ENCODE measurements at regions not wholly inside any gene's neighbourhood (a gene's known extent, or its start where the extent isn't known, plus 50 kb on each side); places are given as distances from the start of the nearest gene placed in this dataset.
A peak's percentile ranks its signal among the peaks of the same experiment; 100 is the strongest.

GRCh38 chr1:193431265-193431977, 245.0 kb upstream of the B3GALT2 start:
- Histone ChIP-seq H3K27ac (ENCODE audit: low read depth in 1 of 3, low read length in 2 of 3) (no peak overlapping the region), H3K27me3 (ENCODE audit: control insufficient read depth in 3 of 3, insufficient read depth in 3 of 3, low read length in 3 of 3) (no peaks in the 10 kb centered on the region), H3K36me3 (ENCODE audit: control insufficient read depth in 3 of 3, insufficient read depth in 2 of 3, low read depth in 1 of 3, low read length in 3 of 3) (no peaks in the 10 kb centered on the region), H3K4me1 (ENCODE audit: control insufficient read depth in 3 of 3, insufficient read depth in 2 of 3, low read depth in 1 of 3, low read length in 2 of 3) (no peaks in the 10 kb centered on the region), H3K4me3 (ENCODE audit: low read depth in 1 of 3, low read length in 3 of 3) (no peak overlapping the region), H3K9me3 (ENCODE audit: control insufficient read depth in 2 of 2, insufficient read depth in 1 of 2, low read depth in 1 of 2, low read length in 1 of 2) (peaks cover 0 to 22% of the 10 kb centered on the region in 2 donors)
- FAIRE-seq = no peak
- 23 to 53% (median 47%) methylated on average over 2 of the region's 2 CpGs for WGBS, 3 donors
- DNase-seq = peak in 1 of 2 donors; percentile 33

- no peak for FAIRE-seq
- H3K36me3 ChIP-seq (ENCODE audit: control insufficient read depth in 3 of 3, insufficient read depth in 2 of 3, low read depth in 1 of 3, low read length in 3 of 3) = no peaks in the 10 kb centered on the region
- no peak overlapping the region for H3K27ac ChIP-seq (ENCODE audit: low read depth in 1 of 3, low read length in 2 of 3)
- DNase-seq = no peak
- peaks cover 0 to 6% of the 10 kb centered on the region in 2 donors for H3K9me3 ChIP-seq (ENCODE audit: control insufficient read depth in 2 of 2, insufficient read depth in 1 of 2, low read depth in 1 of 2, low read length in 1 of 2)
- H3K4me3 ChIP-seq (ENCODE audit: low read depth in 1 of 3, low read length in 3 of 3) = no peak overlapping the region
- H3K4me1 ChIP-seq (ENCODE audit: control insufficient read depth in 3 of 3, insufficient read depth in 2 of 3, low read depth in 1 of 3, low read length in 2 of 3) = no peaks in the 10 kb centered on the region
- H3K27me3 ChIP-seq (ENCODE audit: control insufficient read depth in 3 of 3, insufficient read depth in 3 of 3, low read length in 3 of 3) = no peaks in the 10 kb centered on the region
- WGBS, 3 donors = 79 to 82% (median 80%) methylated on average over 2 of the region's 2 CpGs
Observed at GRCh38 chr1:193427524-193427923, 241.1 kb upstream of the B3GALT2 start.

DNA sequence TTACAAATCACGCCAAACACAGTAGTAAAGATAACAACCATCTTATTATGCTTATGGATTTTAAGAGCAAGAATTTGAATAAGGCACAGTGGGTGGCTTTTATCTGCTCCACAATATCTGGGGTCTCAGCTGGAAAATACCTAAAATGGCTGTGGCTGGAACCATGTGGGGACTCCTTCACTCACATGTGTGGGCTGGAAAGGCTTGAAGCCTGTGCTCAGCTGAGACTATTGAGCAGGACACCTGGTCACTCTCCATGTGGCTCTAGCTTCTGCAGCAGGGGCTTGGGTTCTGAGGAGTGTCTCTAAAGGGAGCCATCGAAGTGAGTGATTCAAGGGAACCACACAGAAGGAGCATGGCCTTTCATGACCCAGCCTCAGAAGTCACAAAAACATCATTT, 239.6 kb upstream of the B3GALT2 start:
- no peaks in the 10 kb centered on the region for H3K27me3 ChIP-seq (ENCODE audit: control insufficient read depth in 3 of 3, insufficient read depth in 3 of 3, low read length in 3 of 3)
- H3K4me1 ChIP-seq (ENCODE audit: control insufficient read depth in 3 of 3, insufficient read depth in 2 of 3, low read depth in 1 of 3, low read length in 2 of 3) = no peaks in the 10 kb centered on the region
- H3K36me3 ChIP-seq (ENCODE audit: control insufficient read depth in 3 of 3, insufficient read depth in 2 of 3, low read depth in 1 of 3, low read length in 3 of 3) = no peaks in the 10 kb centered on the region
- WGBS, 3 donors = 76 to 95% (median 90%) methylated on average over 2 of the region's 2 CpGs
- H3K9me3 ChIP-seq (ENCODE audit: control insufficient read depth in 2 of 2, insufficient read depth in 1 of 2, low read depth in 1 of 2, low read length in 1 of 2) = no peaks in the 10 kb centered on the region
- no peak for DNase-seq
- no peak overlapping the region for H3K27ac ChIP-seq (ENCODE audit: low read depth in 1 of 3, low read length in 2 of 3)
- H3K4me3 ChIP-seq (ENCODE audit: low read depth in 1 of 3, low read length in 3 of 3) = no peak overlapping the region
- no peak for FAIRE-seq

GRCh38 chr1:193421487-193421886, 235.1 kb upstream of the B3GALT2 start:
- Histone ChIP-seq H3K9me3 (ENCODE audit: control insufficient read depth in 2 of 2, insufficient read depth in 1 of 2, low read depth in 1 of 2, low read length in 1 of 2) (no peaks in the 10 kb centered on the region), H3K27me3 (ENCODE audit: control insufficient read depth in 3 of 3, insufficient read depth in 3 of 3, low read length in 3 of 3) (no peaks in the 10 kb centered on the region), H3K4me1 (ENCODE audit: control insufficient read depth in 3 of 3, insufficient read depth in 2 of 3, low read depth in 1 of 3, low read length in 2 of 3) (peaks cover 0 to 4% (median 0%) of the 10 kb centered on the region in 3 donors), H3K36me3 (ENCODE audit: control insufficient read depth in 3 of 3, insufficient read depth in 2 of 3, low read depth in 1 of 3, low read length in 3 of 3) (no peaks in the 10 kb centered on the region), H3K27ac (ENCODE audit: low read depth in 1 of 3, low read length in 2 of 3) (no peak overlapping the region), H3K4me3 (ENCODE audit: low read depth in 1 of 3, low read length in 3 of 3) (no peak overlapping the region)
- 95 to 98% (median 97%) methylated on average over 4 of the region's 4 CpGs for WGBS, 3 donors
- DNase-seq (no peak), FAIRE-seq (no peak)

DNA sequence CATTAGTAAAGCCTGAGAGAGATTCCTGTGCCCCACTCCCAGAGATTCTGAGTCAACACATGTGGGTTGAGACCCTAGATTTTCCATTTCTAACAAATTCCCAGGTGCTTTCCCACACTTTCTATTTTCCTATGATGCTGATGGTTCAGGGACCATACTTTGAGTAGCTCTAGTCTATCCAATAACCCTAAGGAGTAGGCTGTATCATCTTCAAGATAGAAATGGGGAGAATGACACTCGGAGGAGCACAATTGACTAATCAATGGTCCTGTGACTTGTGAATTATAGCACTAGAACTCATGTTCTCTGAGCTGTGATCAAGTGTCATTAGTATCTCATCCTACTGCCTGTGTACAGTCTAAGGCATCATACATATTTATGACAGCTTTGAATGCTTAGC, 232.9 kb upstream of the B3GALT2 start:
- no peak overlapping the region for H3K27ac ChIP-seq (ENCODE audit: low read depth in 1 of 3, low read length in 2 of 3)
- peaks cover 0 to 4% (median 0%) of the 10 kb centered on the region in 3 donors for H3K4me1 ChIP-seq (ENCODE audit: control insufficient read depth in 3 of 3, insufficient read depth in 2 of 3, low read depth in 1 of 3, low read length in 2 of 3)
- H3K36me3 ChIP-seq (ENCODE audit: control insufficient read depth in 3 of 3, insufficient read depth in 2 of 3, low read depth in 1 of 3, low read length in 3 of 3) = no peaks in the 10 kb centered on the region
- no peak overlapping the region for H3K4me3 ChIP-seq (ENCODE audit: low read depth in 1 of 3, low read length in 3 of 3)
- FAIRE-seq (no peak), DNase-seq (no peak)
- WGBS, 3 donors = 91 to 98% (median 97%) methylated on average over 1 of the region's 1 CpG
- no peaks in the 10 kb centered on the region for H3K9me3 ChIP-seq (ENCODE audit: control insufficient read depth in 2 of 2, insufficient read depth in 1 of 2, low read depth in 1 of 2, low read length in 1 of 2)
- no peaks in the 10 kb centered on the region for H3K27me3 ChIP-seq (ENCODE audit: control insufficient read depth in 3 of 3, insufficient read depth in 3 of 3, low read length in 3 of 3)

GRCh38 chr1:193418745-193419058, 232.3 kb upstream of the B3GALT2 start:
- Histone ChIP-seq H3K4me3 (ENCODE audit: low read depth in 1 of 3, low read length in 3 of 3) (peak overlapping the region in 1 of 3 donors; percentile 23), H3K36me3 (ENCODE audit: control insufficient read depth in 3 of 3, insufficient read depth in 2 of 3, low read depth in 1 of 3, low read length in 3 of 3) (no peaks in the 10 kb centered on the region), H3K9me3 (ENCODE audit: control insufficient read depth in 2 of 2, insufficient read depth in 1 of 2, low read depth in 1 of 2, low read length in 1 of 2) (no peaks in the 10 kb centered on the region), H3K27me3 (ENCODE audit: control insufficient read depth in 3 of 3, insufficient read depth in 3 of 3, low read length in 3 of 3) (no peaks in the 10 kb centered on the region), H3K4me1 (ENCODE audit: control insufficient read depth in 3 of 3, insufficient read depth in 2 of 3, low read depth in 1 of 3, low read length in 2 of 3) (peaks cover 0 to 4% (median 0%) of the 10 kb centered on the region in 3 donors), H3K27ac (ENCODE audit: low read depth in 1 of 3, low read length in 2 of 3) (no peak overlapping the region)
- FAIRE-seq (peak; percentile 5), DNase-seq (no peak)
- 66 to 90% (median 76%) methylated on average over 3 of the region's 3 CpGs for WGBS, 3 donors

- H3K27ac ChIP-seq (ENCODE audit: low read depth in 1 of 3, low read length in 2 of 3) = peak overlapping the region in 2 of 3 donors; percentile 8 to 17
- H3K4me1 ChIP-seq (ENCODE audit: control insufficient read depth in 3 of 3, insufficient read depth in 2 of 3, low read depth in 1 of 3, low read length in 2 of 3) = peaks cover 0 to 4% (median 0%) of the 10 kb centered on the region in 3 donors
- no peaks in the 10 kb centered on the region for H3K36me3 ChIP-seq (ENCODE audit: control insufficient read depth in 3 of 3, insufficient read depth in 2 of 3, low read depth in 1 of 3, low read length in 3 of 3)
- H3K9me3 ChIP-seq (ENCODE audit: control insufficient read depth in 2 of 2, insufficient read depth in 1 of 2, low read depth in 1 of 2, low read length in 1 of 2) = no peaks in the 10 kb centered on the region
- FAIRE-seq = no peak
- peak; percentile 55 to 79 for DNase-seq
- H3K4me3 ChIP-seq (ENCODE audit: low read depth in 1 of 3, low read length in 3 of 3) = peak overlapping the region in 1 of 3 donors; percentile 23
- no peaks in the 10 kb centered on the region for H3K27me3 ChIP-seq (ENCODE audit: control insufficient read depth in 3 of 3, insufficient read depth in 3 of 3, low read length in 3 of 3)
- WGBS, 3 donors = 14 to 26% (median 17%) methylated on average over 4 of the region's 4 CpGs
Observed at GRCh38 chr1:193417945-193418744, 231.7 kb upstream of the B3GALT2 start.

- Histone ChIP-seq H3K4me3 (ENCODE audit: low read depth in 1 of 3, low read length in 3 of 3) (no peak overlapping the region), H3K36me3 (ENCODE audit: control insufficient read depth in 3 of 3, insufficient read depth in 2 of 3, low read depth in 1 of 3, low read length in 3 of 3) (no peaks in the 10 kb centered on the region), H3K4me1 (ENCODE audit: control insufficient read depth in 3 of 3, insufficient read depth in 2 of 3, low read depth in 1 of 3, low read length in 2 of 3) (peaks cover 0 to 4% (median 0%) of the 10 kb centered on the region in 3 donors), H3K9me3 (ENCODE audit: control insufficient read depth in 2 of 2, insufficient read depth in 1 of 2, low read depth in 1 of 2, low read length in 1 of 2) (no peaks in the 10 kb centered on the region), H3K27ac (ENCODE audit: low read depth in 1 of 3, low read length in 2 of 3) (no peak overlapping the region), H3K27me3 (ENCODE audit: control insufficient read depth in 3 of 3, insufficient read depth in 3 of 3, low read length in 3 of 3) (no peaks in the 10 kb centered on the region)
- DNase-seq (no peak), FAIRE-seq (no peak)
- 40 to 58% (median 52%) methylated on average over 1 of the region's 1 CpG for WGBS, 3 donors
Observed at GRCh38 chr1:193417403-193417802, 231.0 kb upstream of the B3GALT2 start.
